HCEC 1CT (cell line): ENCODE measurements at regions not wholly inside any gene's neighbourhood (a gene's known extent, or its start where the extent isn't known, plus 50 kb on each side); places are given as distances from the start of the nearest gene placed in this dataset.
A peak's percentile ranks its signal among the peaks of the same experiment; 100 is the strongest.
"Not testable (repeated sequence)": the region's sequence is repeated elsewhere in the genome, so short reads cannot be mapped to it uniquely, and the experiment has no call there.

ENCODE experiments used
- DNase-seq: peaks from one replicate; pipeline ENCODE4 v3.0.0-alpha.2; 2017

- no peak for DNase-seq
Measured at GRCh38 chr5:125660231-125660895, 762.8 kb upstream of the GRAMD2B start.

- DNase-seq, result no peak
Measured at GRCh38 chr5:125661584-125661983, 761.6 kb upstream of the GRAMD2B start.

GRCh38 chr5:125668884-125669283, 754.3 kb upstream of the GRAMD2B start:
- DNase-seq, result no peak

- DNase-seq, result no peak
Measured at GRCh38 chr5:125673359-125673950, 749.8 kb upstream of the GRAMD2B start.

- no peak for DNase-seq
Measured at GRCh38 chr5:125679522-125679921, 743.7 kb upstream of the GRAMD2B start.

GRCh38 chr5:125683669-125684068, 739.5 kb upstream of the GRAMD2B start:
- DNase-seq, result no peak

GRCh38 chr5:125685771-125686170, 737.4 kb upstream of the GRAMD2B start:
- peak; percentile 33 for DNase-seq

- DNase-seq, result not testable (repeated sequence)
Measured at GRCh38 chr5:125691738-125692530, 731.3 kb upstream of the GRAMD2B start.

- DNase-seq, result peak; percentile 29
Measured at GRCh38 chr5:125695996-125696655, 727.1 kb upstream of the GRAMD2B start.

- DNase-seq, result peak; percentile 84
Measured at GRCh38 chr5:125696762-125697161, 726.4 kb upstream of the GRAMD2B start.

- no peak for DNase-seq
Measured at GRCh38 chr5:125698420-125698819, 724.8 kb upstream of the GRAMD2B start.

GRCh38 chr5:125699860-125700259, 723.3 kb upstream of the GRAMD2B start:
- DNase-seq, result no peak

- DNase-seq, result peak; percentile 66
Measured at GRCh38 chr5:125700380-125700861, 722.8 kb upstream of the GRAMD2B start.

- no peak for DNase-seq
Measured at GRCh38 chr5:125703616-125704015, 719.6 kb upstream of the GRAMD2B start.

- no peak for DNase-seq
Measured at GRCh38 chr5:125704888-125705287, 718.3 kb upstream of the GRAMD2B start.

GRCh38 chr5:125708583-125708982, 714.6 kb upstream of the GRAMD2B start:
- DNase-seq, result no peak

- DNase-seq, result no peak
Measured at GRCh38 chr5:125710745-125711144, 712.5 kb upstream of the GRAMD2B start.

GRCh38 chr5:125712397-125712796, 710.8 kb upstream of the GRAMD2B start:
- no peak for DNase-seq

GRCh38 chr5:125713109-125713805, 710.0 kb upstream of the GRAMD2B start:
- DNase-seq, result no peak

- DNase-seq, result no peak
Measured at GRCh38 chr5:125715216-125715615, 708.0 kb upstream of the GRAMD2B start.

- DNase-seq, result peak; percentile 84
Measured at GRCh38 chr5:125717209-125717608, 706.0 kb upstream of the GRAMD2B start.

GRCh38 chr5:125719681-125720347, 703.4 kb upstream of the GRAMD2B start:
- DNase-seq, result no peak
